GM19351 (cell line): ENCODE measurements at regions not wholly inside any gene's neighbourhood (a gene's known extent, or its start where the extent isn't known, plus 50 kb on each side); places are given as distances from the start of the nearest gene placed in this dataset.

Experiments used
- ATAC-seq: cut with Tn5 transposase; IDR thresholded peaks from one replicate; pipeline ENCODE4 v1.9.1; 2021; ENCODE audit warnings: mild to moderate bottlenecking, moderate library complexity; ENCODE audit not compliant: unreplicated experiment

DNA sequence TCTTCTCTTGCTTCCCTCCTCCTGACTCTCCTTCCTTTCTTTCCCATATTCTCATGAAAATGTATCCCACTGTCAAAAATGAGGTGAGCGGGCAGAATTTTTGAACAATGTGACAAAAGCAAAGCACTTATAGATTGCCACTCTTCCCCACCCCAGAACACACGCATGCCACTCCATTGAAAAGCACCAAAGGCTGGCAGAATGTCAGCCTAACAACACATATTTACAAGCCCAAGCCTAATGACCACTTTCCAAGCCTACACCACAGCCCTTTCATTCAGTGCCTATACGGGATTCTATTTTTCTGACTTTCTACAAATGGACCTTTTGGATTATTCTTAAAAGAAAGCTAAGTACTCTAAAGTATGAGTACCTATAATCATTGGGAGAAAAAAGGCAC lies 62.9 kb upstream of the METAP2 start:
- no peak for ATAC-seq

- ATAC-seq = no peak
These were observed 62.5 kb upstream of the METAP2 start for GRCh38 chr12:95411466-95411865.

- ATAC-seq = no peak
These were observed 61.3 kb upstream of the METAP2 start for GRCh38 chr12:95412482-95413311.

- no peak for ATAC-seq
These were observed 60.4 kb upstream of the METAP2 start for GRCh38 chr12:95413576-95413975.

- ATAC-seq = no peak
These were observed 58.5 kb upstream of the METAP2 start for GRCh38 chr12:95415451-95415850.

DNA sequence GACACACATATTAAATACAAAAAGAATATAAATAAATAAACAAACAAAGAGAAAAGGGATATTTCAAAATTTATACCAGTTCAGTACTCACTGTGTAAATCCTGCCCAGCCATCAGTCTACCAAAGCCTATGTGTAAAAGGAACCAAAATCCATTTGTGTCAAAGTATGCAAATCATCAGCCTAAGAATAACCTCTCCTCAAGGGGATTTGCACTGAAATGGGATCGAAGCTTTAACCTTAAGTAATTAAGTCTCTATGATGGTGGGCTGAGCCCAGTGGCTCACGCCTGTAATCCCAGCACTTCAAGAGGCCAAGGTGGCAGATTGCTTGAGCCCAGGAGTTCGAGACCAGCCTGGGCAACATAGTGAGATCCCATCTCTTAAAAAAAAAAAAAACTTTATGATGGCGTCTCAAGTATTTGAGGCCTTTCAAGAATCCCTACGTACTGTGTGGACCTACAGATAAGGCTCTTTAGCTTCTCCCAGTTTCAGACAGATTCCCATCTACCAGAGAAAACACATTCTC lies 57.8 kb upstream of the METAP2 start:
- ATAC-seq = no peak

- no peak for ATAC-seq
These were observed 56.6 kb upstream of the METAP2 start for GRCh38 chr12:95417372-95417771.

DNA sequence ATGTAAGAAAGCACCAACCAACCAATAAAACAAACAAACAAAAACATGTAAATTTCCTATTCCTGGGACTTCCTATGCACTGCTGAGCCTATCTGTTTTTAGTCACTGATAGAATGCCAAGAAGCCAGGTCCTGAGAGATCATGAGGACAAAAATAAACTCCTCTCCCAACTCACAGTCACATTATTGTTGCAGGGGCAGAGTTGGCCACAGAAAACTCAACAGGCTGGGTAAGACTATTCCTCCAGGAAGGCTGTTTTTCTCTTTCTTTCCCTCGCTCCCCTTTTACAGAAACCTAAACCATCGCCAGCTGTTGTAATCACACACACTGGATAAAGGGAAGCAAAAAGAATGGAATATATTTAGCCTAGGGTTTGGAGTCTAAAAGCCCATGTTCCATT lies 55.8 kb upstream of the METAP2 start:
- ATAC-seq = no peak
